ENCODE measurements at regions not wholly inside any gene's neighbourhood (a gene's known extent, or its start where the extent isn't known, plus 50 kb on each side); places are given as distances from the start of the nearest gene placed in this dataset.

- no peak overlapping the region for H3K4me3 ChIP-seq (ENCODE audit: low read depth, low read length)
- H3K27me3 ChIP-seq (ENCODE audit: control insufficient read depth, insufficient read depth, low read length), result no peaks in the 10 kb centered on the region
- no peak for TF ChIP-seq CTCF (IDR thresholded peaks at IDR 0.05; ENCODE audit: insufficient read depth, low read length, poor library complexity, severe bottlenecking)
- no peaks in the 10 kb centered on the region for H3K36me3 ChIP-seq (ENCODE audit: control insufficient read depth, insufficient read depth, low read length)
- no peak for DNase-seq (ENCODE audit: low read depth)
Measured at GRCh38 chr1:192418552-192419285, 101.9 kb downstream of the RGS21 start.

- no peaks in the 10 kb centered on the region for H3K36me3 ChIP-seq (ENCODE audit: control insufficient read depth, insufficient read depth, low read length)
- no peak for TF ChIP-seq CTCF (IDR thresholded peaks at IDR 0.05; ENCODE audit: insufficient read depth, low read length, poor library complexity, severe bottlenecking)
- no peaks in the 10 kb centered on the region for H3K27me3 ChIP-seq (ENCODE audit: control insufficient read depth, insufficient read depth, low read length)
- no peak overlapping the region for H3K4me3 ChIP-seq (ENCODE audit: low read depth, low read length)
- DNase-seq (ENCODE audit: low read depth), result no peak
Measured at GRCh38 chr1:192430644-192431043, 113.9 kb downstream of the RGS21 start.

- no peak for DNase-seq (ENCODE audit: low read depth)
- no peaks in the 10 kb centered on the region for H3K36me3 ChIP-seq (ENCODE audit: control insufficient read depth, insufficient read depth, low read length)
- H3K4me3 ChIP-seq (ENCODE audit: low read depth, low read length), result no peak overlapping the region
- no peak for TF ChIP-seq CTCF (IDR thresholded peaks at IDR 0.05; ENCODE audit: insufficient read depth, low read length, poor library complexity, severe bottlenecking)
- no peaks in the 10 kb centered on the region for H3K27me3 ChIP-seq (ENCODE audit: control insufficient read depth, insufficient read depth, low read length)
Measured at GRCh38 chr1:192435704-192436103, 118.9 kb downstream of the RGS21 start.

GRCh38 chr1:192436441-192437078 is 119.8 kb downstream of the RGS21 start:
- no peaks in the 10 kb centered on the region for H3K36me3 ChIP-seq (ENCODE audit: control insufficient read depth, insufficient read depth, low read length)
- no peak overlapping the region for H3K4me3 ChIP-seq (ENCODE audit: low read depth, low read length)
- no peak for TF ChIP-seq CTCF (IDR thresholded peaks at IDR 0.05; ENCODE audit: insufficient read depth, low read length, poor library complexity, severe bottlenecking)
- no peaks in the 10 kb centered on the region for H3K27me3 ChIP-seq (ENCODE audit: control insufficient read depth, insufficient read depth, low read length)
- no peak for DNase-seq (ENCODE audit: low read depth)

- no peak for DNase-seq (ENCODE audit: low read depth)
Measured at GRCh38 chr1:192438737-192439136, 121.9 kb downstream of the RGS21 start.

More at GRCh38 chr1:192438737-192439136, 121.9 kb downstream of the RGS21 start:
- Histone ChIP-seq H3K36me3 (ENCODE audit: control insufficient read depth, insufficient read depth, low read length) (no peaks in the 10 kb centered on the region), H3K4me3 (ENCODE audit: low read depth, low read length) (no peak overlapping the region), H3K27me3 (ENCODE audit: control insufficient read depth, insufficient read depth, low read length) (no peaks in the 10 kb centered on the region)
- TF ChIP-seq CTCF (IDR thresholded peaks at IDR 0.05; ENCODE audit: insufficient read depth, low read length, poor library complexity, severe bottlenecking), result no peak

Data from kidney epithelial cell (primary cell).